PC-9 (cell line): ENCODE measurements at regions not wholly inside any gene's neighbourhood (a gene's known extent, or its start where the extent isn't known, plus 50 kb on each side); places are given as distances from the start of the nearest gene placed in this dataset.
"Not testable (repeated sequence)": the region's sequence is repeated elsewhere in the genome, so short reads cannot be mapped to it uniquely, and the experiment has no call there.

Experiments
- BruUV-seq: library from RNA; stranded (reverse); fragments of 400-500 nt; replicated peaks from 2 replicates; lab custom pipeline; 2021; lab: Mats Ljungman, UMichigan
- CTCF ChIA-PET: fragments of 300-600 bp; sonication (Branson Sonifier 250); formaldehyde crosslinking; loops from one replicate; lab custom pipeline; 2022; ENCODE audit warnings: antibody characterized with exemption; lab: Charles Lee
- POLR2A ChIA-PET: fragments of 300-600 bp; sonication (Branson Sonifier 250); formaldehyde crosslinking; loops from one replicate; lab custom pipeline; 2022; ENCODE audit warnings: antibody characterized with exemption; ENCODE audit not compliant: unreplicated experiment; lab: Charles Lee
- DNase-seq, 2 experiments: peaks; one replicate each; pipeline versions ENCODE4 v3.0.0 to v3.0.0-alpha.2; 2015 to 2022; ENCODE audit warnings: mixed read lengths in 1 of 2
- H2AFZ ChIP-seq: fragments of 200-600 bp; sonication (generic); 2 replicates; pipeline ENCODE4 v1.8.1; 2017; ENCODE audit warnings: antibody characterized with exemption
- H3F3A ChIP-seq: fragments of 200-600 bp; sonication (generic); 2 replicates; pipeline ENCODE4 v1.8.1; 2017; ENCODE audit warnings: antibody characterized with exemption, mild to moderate bottlenecking, low read depth; ENCODE audit not compliant: insufficient read depth
- H3K27ac ChIP-seq: fragments of 200-600 bp; sonication (generic); 2 replicates; pipeline ENCODE4 v1.6.1; 2016; ENCODE audit warnings: mixed run types
- H3K27me3 ChIP-seq: fragments of 200-600 bp; sonication (generic); 2 replicates; pipeline ENCODE4 v1.6.1; 2016; ENCODE audit warnings: low read depth, mixed run types; ENCODE audit not compliant: insufficient read depth
- H3K36me3 ChIP-seq: fragments of 200-600 bp; sonication (generic); 2 replicates; pipeline ENCODE4 v1.6.1; 2016; ENCODE audit warnings: low read depth, mixed run types
- H3K4me1 ChIP-seq: fragments of 200-600 bp; sonication (generic); replicated peaks from 2 replicates; pipeline ENCODE4 v1.6.1; 2016; ENCODE audit warnings: mixed run types; ENCODE audit not compliant: insufficient read depth
- H3K4me2 ChIP-seq: fragments of 200-600 bp; sonication (generic); 2 replicates; pipeline ENCODE4 v1.6.1; 2017; ENCODE audit warnings: mixed run types
- H3K4me3 ChIP-seq: fragments of 200-600 bp; sonication (generic); 2 replicates; pipeline ENCODE4 v1.6.1; 2016; ENCODE audit warnings: mixed run types
- H3K79me2 ChIP-seq: fragments of 200-600 bp; sonication (generic); 2 replicates; pipeline ENCODE4 v1.6.1; 2017; ENCODE audit warnings: low read depth, mixed run types
- H3K9me2 ChIP-seq: fragments of 200-600 bp; sonication (generic); 2 replicates; pipeline ENCODE4 v1.8.1; 2017; ENCODE audit warnings: mild to moderate bottlenecking; ENCODE audit not compliant: insufficient read depth
- H3K9me3 ChIP-seq: fragments of 200-600 bp; sonication (generic); 2 replicates; pipeline ENCODE4 v1.8.1; 2016; ENCODE audit warnings: low read depth; ENCODE audit not compliant: insufficient read depth
- H4K20me1 ChIP-seq: fragments of 200-600 bp; sonication (generic); 2 replicates; pipeline ENCODE4 v1.8.1; 2017; ENCODE audit not compliant: insufficient read depth
- EZH2 ChIP-seq: fragments of 200-600 bp; sonication (generic); IDR thresholded peaks from 2 replicates; pipeline ENCODE4 v1.8.0; 2017; ENCODE audit warnings: antibody characterized with exemption, low read depth
- intact Hi-C: fragments of 100-400 bp; cut with micrococcal nuclease; formaldehyde crosslinking; loops from one replicate; pipeline ENCODE4 v1.10.0; 2022; ENCODE audit not compliant: unreplicated experiment
- TF ChIP-seq, protein P1 (sequence below): fragments of 200-600 bp; sonication (generic); conservative IDR thresholded peaks from 2 replicates; pipeline ENCODE4 v1.6.1; 2017; ENCODE audit warnings: mixed run types, antibody characterized with exemption, mild to moderate bottlenecking, moderate library complexity

- no peak overlapping the region for H2AFZ ChIP-seq
- BruUV-seq, result no TSS peak
- CTCF ChIA-PET, result no interaction called here
These were observed 258.3 kb downstream of the SV2B start for GRCh38 chr15:91358405-91358804.

DNA sequence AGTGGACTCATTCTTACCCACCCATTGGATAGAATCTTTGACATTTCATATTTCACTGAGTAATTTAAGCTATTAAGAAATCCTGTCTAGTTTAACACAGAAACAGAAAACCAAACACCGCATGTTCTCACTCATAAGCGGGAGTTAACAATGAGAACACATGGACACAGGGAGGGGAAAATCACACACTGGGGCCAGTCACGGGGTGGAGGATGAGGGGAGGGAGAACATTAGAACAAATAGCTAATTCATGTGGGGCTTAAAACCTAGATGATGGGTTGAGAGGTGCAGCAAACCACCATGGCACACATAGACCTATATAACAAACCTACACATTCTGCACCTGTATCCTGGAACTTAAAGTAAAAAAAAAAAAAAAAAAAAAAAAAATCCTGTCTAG lies 261.6 kb downstream of the SV2B start:
- H2AFZ ChIP-seq, H3F3A ChIP-seq, H3K4me2 ChIP-seq, H3K9me3 ChIP-seq, H3K4me3 ChIP-seq, H4K20me1 ChIP-seq, H3K36me3 ChIP-seq, H3K9me2 ChIP-seq, POLR2A ChIA-PET, H3K27me3 ChIP-seq, CTCF ChIA-PET, H3K27ac ChIP-seq, H3K4me1 ChIP-seq, DNase-seq, intact Hi-C loops, BruUV-seq, H3K79me2 ChIP-seq: not testable (repeated sequence)

More at GRCh38 chr15:91358405-91358804, 258.3 kb downstream of the SV2B start:
- Histone ChIP-seq H3K79me2 (no peaks in the 10 kb centered on the region), H3F3A (no peaks in the 10 kb centered on the region), H3K4me2 (no peak overlapping the region), H3K9me2 (no peaks in the 10 kb centered on the region; the same call in 1 of the 2 replicates), H3K4me1 (no peaks in the 10 kb centered on the region), H3K27ac (no peak overlapping the region), H3K36me3 (no peaks in the 10 kb centered on the region), H3K4me3 (no peak overlapping the region), H4K20me1 (no peaks in the 10 kb centered on the region), H3K27me3 (no peaks in the 10 kb centered on the region), H3K9me3 (no peaks in the 10 kb centered on the region)
- intact Hi-C loops, result no loop called here
- TF ChIP-seq, protein P1, sequence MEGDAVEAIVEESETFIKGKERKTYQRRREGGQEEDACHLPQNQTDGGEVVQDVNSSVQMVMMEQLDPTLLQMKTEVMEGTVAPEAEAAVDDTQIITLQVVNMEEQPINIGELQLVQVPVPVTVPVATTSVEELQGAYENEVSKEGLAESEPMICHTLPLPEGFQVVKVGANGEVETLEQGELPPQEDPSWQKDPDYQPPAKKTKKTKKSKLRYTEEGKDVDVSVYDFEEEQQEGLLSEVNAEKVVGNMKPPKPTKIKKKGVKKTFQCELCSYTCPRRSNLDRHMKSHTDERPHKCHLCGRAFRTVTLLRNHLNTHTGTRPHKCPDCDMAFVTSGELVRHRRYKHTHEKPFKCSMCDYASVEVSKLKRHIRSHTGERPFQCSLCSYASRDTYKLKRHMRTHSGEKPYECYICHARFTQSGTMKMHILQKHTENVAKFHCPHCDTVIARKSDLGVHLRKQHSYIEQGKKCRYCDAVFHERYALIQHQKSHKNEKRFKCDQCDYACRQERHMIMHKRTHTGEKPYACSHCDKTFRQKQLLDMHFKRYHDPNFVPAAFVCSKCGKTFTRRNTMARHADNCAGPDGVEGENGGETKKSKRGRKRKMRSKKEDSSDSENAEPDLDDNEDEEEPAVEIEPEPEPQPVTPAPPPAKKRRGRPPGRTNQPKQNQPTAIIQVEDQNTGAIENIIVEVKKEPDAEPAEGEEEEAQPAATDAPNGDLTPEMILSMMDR, result no peak
- no peak for TF ChIP-seq EZH2
- POLR2A ChIA-PET, result no interaction called here
- DNase-seq, result no peak

DNA sequence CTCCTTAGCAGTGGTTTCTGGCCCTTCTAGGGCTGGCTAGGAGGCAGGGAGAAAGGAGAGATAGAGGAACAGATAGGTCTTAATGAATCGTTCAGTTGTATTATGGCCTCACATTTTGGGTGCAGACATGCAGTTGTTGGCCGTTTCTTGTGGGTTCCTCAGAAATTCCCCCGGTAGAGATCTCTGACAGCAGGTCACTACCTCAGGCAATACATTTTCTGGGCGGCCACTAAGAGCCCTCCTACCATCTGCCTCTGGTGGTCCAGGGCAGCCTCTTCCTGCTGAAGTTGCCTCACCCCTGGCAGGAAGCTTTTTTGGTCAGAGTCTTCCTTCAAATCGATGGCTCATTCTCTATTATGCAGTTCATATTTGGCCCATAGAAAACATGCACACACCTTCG lies 266.1 kb downstream of the SV2B start:
- ChIA-PET CTCF (no interaction called here), POLR2A (no interaction called here)
- Histone ChIP-seq H3K36me3 (no peaks in the 10 kb centered on the region), H3K9me3 (peaks cover 2% of the 10 kb centered on the region; the same call in 1 of the 2 replicates), H3K4me3 (no peak overlapping the region), H3K4me1 (no peaks in the 10 kb centered on the region), H3K79me2 (no peaks in the 10 kb centered on the region), H4K20me1 (no peaks in the 10 kb centered on the region), H3K4me2 (no peak overlapping the region), H2AFZ (peak overlapping the region; percentile 48; the same call in 1 of the 2 replicates), H3K27me3 (no peaks in the 10 kb centered on the region), H3K9me2 (no peaks in the 10 kb centered on the region; the same call in 1 of the 2 replicates), H3K27ac (no peak overlapping the region), H3F3A (no peaks in the 10 kb centered on the region)
- no peak for DNase-seq
- BruUV-seq, result no TSS peak
- no peak for TF ChIP-seq EZH2
- TF ChIP-seq, protein P1, result no peak
- intact Hi-C loops, result no loop called here

- Histone ChIP-seq H3K4me2 (no peak overlapping the region), H3K9me2 (no peaks in the 10 kb centered on the region), H3K27me3 (no peaks in the 10 kb centered on the region), H4K20me1 (no peaks in the 10 kb centered on the region), H3K27ac (no peak overlapping the region), H3K36me3 (no peaks in the 10 kb centered on the region), H3K4me1 (no peaks in the 10 kb centered on the region), H3K79me2 (no peaks in the 10 kb centered on the region), H3F3A (no peaks in the 10 kb centered on the region), H3K4me3 (no peak overlapping the region), H3K9me3 (peaks cover 7% of the 10 kb centered on the region; the same call in 1 of the 2 replicates), H2AFZ (no peak overlapping the region)
- intact Hi-C loops, result loop anchor here (2.0 kb wide), 1 partner anchor 36 kb away; no protein-coding TSS in a partner anchor
- ChIA-PET POLR2A (no interaction called here), CTCF (no interaction called here)
- no peak for TF ChIP-seq EZH2
- TF ChIP-seq, protein P1, result no peak
- no TSS peak for BruUV-seq
- DNase-seq, result no peak
These were observed 268.6 kb downstream of the SV2B start for GRCh38 chr15:91368611-91369010.
